ENCODE measurements at regions not wholly inside any gene's neighbourhood (a gene's known extent, or its start where the extent isn't known, plus 50 kb on each side); places are given as distances from the start of the nearest gene placed in this dataset.

DNA sequence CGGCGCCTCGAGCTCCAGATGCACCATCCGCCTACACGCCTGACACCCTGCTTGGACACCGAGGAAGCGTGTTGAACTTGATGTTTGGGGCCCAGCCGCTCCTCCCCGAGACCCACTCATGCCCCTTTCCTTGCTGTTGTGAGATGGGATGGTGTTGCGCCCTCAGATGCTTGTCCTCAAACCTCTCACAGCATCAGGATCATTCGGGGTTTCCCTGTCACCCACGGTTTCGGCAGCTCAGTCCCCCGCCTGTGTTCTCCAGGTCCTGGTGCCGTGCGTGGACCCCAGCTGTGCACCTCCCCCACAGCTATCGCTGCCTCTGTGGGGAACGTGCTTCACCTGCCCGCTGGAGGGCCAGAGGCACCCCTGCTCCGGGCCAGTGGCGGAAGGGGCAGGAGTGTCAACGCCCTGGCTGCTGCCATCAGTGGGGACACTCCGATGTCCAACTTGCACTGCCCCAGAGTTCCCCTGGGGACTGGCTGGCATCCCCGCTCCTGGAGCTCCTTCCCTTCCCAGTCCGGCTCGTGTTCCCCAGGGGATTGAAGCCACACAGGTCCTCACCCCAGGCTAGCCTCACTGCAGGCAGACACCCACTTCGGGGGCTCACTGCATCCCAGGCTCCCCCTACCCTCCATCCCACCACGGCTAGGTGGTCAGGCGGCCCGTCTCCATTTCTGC is 82.3 kb upstream of the ADRA2C start:
- Histone ChIP-seq H3K27ac (ENCODE audit: low read depth) (no peak overlapping the region), H3K4me3 (ENCODE audit: low read depth, low read length) (no peak overlapping the region), H3K4me1 (ENCODE audit: insufficient read depth) (no peaks in the 10 kb centered on the region), H3K36me3 (ENCODE audit: insufficient read depth) (no peaks in the 10 kb centered on the region)
- WGBS = 89% methylated on average over 30 of the region's 30 CpGs
- DNase-seq (ENCODE audit: extremely low spot score) = no peak

DNA sequence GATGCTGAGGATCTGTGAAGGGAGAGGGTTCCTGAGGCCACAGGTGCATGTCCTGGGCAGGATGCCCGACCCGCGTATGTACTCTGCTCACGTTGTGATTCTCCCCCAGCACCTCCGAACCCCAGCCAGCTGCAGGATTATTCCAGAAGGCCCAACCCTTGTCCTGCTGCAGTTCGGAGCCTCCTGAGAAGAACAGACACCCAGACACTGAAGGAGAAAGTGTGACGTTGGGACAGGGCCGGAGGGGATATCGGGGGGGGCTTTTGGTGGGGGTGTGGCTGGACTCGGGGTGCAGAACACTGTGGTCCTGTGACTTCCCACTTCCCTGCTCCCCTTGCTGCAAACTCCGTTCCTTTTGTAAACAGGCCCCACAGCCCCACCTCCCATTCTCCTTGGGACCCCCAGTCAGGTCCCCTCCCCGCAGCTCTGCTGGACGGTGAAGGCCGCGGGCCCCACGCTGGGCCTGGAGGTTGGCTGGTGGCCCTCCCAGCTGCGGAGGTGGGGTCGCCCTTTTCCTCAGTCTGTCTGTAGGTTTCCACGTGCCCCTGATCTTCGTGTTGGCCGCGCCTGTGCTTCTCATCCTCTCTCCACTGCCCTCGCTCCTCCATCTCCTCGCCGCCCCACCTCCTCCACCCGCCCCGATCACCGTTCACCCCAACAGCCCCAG is 83.0 kb upstream of the ADRA2C start:
- no peaks in the 10 kb centered on the region for H3K36me3 ChIP-seq (ENCODE audit: insufficient read depth)
- WGBS = 83% methylated on average over 28 of the region's 28 CpGs
- DNase-seq (ENCODE audit: extremely low spot score) = no peak
- no peak overlapping the region for H3K4me3 ChIP-seq (ENCODE audit: low read depth, low read length)
- H3K27ac ChIP-seq (ENCODE audit: low read depth) = no peak overlapping the region
- no peaks in the 10 kb centered on the region for H3K4me1 ChIP-seq (ENCODE audit: insufficient read depth)

DNA sequence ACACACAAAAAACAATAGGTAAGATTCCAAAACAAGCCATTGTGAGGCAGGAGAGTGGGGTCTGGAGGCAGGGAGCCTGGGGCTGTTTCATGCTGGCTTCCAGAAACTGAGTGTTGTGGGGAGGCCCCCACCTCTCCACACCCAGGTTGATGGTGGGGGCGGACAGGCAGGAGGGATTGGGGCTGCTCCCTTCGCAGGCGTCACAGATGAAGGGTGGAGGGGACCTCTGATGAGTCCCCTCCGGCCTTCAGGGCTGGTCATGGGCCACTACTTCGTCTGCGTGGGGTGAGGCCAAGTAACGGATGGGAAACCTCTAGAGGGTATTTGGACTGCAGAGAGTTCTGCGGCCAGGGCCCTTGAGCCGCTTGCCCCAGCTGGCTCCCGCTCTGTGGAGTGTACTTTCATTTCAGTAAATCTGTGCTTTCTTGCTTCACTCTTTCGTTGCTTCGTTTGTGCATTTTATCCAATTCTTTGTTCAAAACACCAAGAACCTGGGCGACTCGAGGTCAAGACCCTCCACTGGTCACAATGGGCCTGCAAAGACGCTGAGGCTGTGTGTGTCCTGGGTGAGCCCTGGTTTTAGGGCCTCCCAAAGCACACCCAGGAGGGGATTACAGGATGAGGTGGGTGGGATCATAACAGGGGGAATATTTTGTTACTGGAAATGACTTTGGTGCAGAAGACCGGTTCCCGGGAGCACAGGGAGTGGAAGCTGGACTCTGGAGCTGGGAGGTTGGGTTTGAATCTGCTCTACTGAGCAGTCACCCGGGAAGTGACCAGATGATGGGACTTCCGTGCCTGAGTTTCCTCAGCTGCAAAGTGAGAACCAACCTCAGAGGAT is 83.7 kb upstream of the ADRA2C start:
- Histone ChIP-seq H3K4me1 (ENCODE audit: insufficient read depth) (no peaks in the 10 kb centered on the region), H3K4me3 (ENCODE audit: low read depth, low read length) (no peak overlapping the region), H3K27ac (ENCODE audit: low read depth) (no peak overlapping the region), H3K36me3 (ENCODE audit: insufficient read depth) (no peaks in the 10 kb centered on the region)
- 88% methylated on average over 19 of the region's 19 CpGs for whole genome bisulfite sequencing
- DNase-seq (ENCODE audit: extremely low spot score) = no peak

DNA sequence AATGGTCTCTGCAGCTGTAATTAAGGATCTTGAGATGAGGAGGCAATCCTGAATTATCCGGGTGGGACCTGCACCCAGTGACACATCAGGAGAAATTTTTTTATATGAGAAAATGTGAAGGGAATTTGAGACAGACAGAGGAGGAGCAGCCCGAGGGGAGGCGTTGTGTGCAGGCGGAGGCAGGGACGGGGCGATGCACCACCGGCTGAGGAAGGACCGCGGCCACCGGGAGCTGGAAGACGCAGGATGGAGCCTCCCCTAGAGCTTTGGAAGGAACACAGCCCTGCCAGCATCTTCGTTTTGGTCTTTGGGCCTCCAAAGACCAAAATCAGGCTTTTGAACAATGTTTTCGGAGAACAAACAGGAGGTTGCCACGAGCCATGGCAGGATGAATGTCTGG is 85.0 kb upstream of the ADRA2C start:
- Histone ChIP-seq H3K36me3 (ENCODE audit: insufficient read depth) (no peaks in the 10 kb centered on the region), H3K4me1 (ENCODE audit: insufficient read depth) (no peaks in the 10 kb centered on the region), H3K4me3 (ENCODE audit: low read depth, low read length) (no peak overlapping the region), H3K27ac (ENCODE audit: low read depth) (no peak overlapping the region)
- WGBS = 87% methylated on average over 14 of the region's 14 CpGs
- DNase-seq (ENCODE audit: extremely low spot score) = no peak

DNA sequence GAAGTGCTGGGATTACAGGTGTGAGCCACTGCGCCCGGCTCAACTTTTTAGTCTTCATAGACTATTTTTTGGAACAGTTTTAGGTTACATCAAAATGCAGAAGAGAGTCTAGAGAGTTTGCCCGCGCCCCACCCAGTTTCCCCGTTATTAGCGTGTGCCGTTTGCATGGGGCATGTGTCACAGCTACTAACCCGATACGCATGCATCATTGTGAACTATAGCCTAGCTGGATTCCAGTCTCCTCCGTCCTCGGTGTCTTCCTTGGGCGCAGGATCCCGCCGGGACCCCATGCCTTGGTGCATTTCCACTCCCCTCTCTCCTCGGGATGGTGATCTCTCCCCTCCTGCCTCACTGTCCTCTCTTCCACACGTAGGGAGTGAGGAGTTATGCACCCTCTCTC is 85.5 kb upstream of the ADRA2C start:
- H3K36me3 ChIP-seq (ENCODE audit: insufficient read depth) = no peaks in the 10 kb centered on the region
- WGBS = 89% methylated on average over 16 of the region's 16 CpGs
- DNase-seq (ENCODE audit: extremely low spot score) = no peak
- no peaks in the 10 kb centered on the region for H3K4me1 ChIP-seq (ENCODE audit: insufficient read depth)
- H3K4me3 ChIP-seq (ENCODE audit: low read depth, low read length) = no peak overlapping the region
- H3K27ac ChIP-seq (ENCODE audit: low read depth) = no peak overlapping the region

DNA sequence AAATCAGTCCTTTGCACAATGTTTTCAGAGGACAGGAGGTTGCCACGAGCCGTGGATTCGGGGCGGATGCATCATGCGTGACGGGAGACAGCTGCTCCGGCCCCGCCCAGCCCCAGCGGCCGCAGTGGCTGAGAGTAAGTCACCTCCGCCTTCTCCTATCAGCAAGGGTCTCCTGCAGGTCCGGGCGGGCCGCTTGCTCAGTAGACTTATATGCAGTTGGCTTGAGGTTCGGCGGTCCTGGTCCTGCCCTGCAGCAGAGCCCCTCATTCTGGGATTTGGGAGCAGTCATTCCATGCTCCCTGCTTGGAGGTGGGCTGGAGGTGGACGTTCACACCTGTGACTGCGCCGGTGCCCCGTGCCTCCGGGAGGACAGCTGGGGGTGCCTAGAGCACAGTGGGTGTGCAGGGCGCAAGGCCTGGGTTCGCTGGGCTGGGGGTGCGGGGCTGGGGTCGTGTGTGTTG is 86.3 kb upstream of the ADRA2C start:
- Histone ChIP-seq H3K4me3 (ENCODE audit: low read depth, low read length) (no peak overlapping the region), H3K27ac (ENCODE audit: low read depth) (no peak overlapping the region), H3K4me1 (ENCODE audit: insufficient read depth) (no peaks in the 10 kb centered on the region), H3K36me3 (ENCODE audit: insufficient read depth) (no peaks in the 10 kb centered on the region)
- 61% methylated on average over 25 of the region's 25 CpGs for WGBS
- no peak for DNase-seq (ENCODE audit: extremely low spot score)

DNA sequence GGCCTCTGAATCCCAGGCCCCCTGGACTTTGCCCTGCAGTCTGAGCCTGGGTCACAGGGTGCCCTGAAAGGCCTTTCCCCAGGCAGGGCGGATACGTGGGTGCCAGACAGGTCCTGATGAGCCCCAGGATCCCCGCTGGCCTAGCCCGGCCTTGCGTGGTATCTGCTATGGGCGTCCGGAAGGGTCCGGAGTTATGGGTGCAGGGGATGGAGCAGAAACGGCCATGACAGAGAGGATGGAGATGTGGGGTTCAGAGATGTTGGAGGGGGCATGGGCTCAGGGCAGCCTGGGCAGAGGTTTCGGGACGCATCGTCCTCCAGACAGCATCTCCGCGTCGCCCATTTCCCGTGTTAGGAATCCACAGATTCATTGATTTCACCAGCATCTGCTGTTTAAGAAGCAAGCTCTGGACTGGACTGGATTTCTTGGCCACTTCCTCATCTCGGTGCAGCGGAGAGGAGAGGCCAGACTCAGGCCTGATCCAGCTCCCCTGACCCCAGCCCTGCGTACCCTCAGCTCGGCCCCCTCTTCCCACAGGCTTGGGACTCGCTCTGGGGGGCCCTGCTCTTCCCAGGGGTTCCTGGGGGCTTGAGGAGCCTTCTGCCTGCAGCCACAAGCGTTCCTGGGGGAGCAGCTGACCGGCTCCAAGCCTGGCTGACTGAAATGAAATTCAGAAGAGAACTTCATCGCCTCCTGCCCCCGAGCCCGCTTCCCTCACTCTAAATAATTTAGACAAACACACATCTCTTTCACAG is 86.9 kb upstream of the ADRA2C start:
- 76% methylated on average over 26 of the region's 26 CpGs for WGBS
- no peak for DNase-seq (ENCODE audit: extremely low spot score)
- no peaks in the 10 kb centered on the region for H3K4me1 ChIP-seq (ENCODE audit: insufficient read depth)
- H3K27ac ChIP-seq (ENCODE audit: low read depth) = no peak overlapping the region
- no peak overlapping the region for H3K4me3 ChIP-seq (ENCODE audit: low read depth, low read length)
- no peaks in the 10 kb centered on the region for H3K36me3 ChIP-seq (ENCODE audit: insufficient read depth)

DNA sequence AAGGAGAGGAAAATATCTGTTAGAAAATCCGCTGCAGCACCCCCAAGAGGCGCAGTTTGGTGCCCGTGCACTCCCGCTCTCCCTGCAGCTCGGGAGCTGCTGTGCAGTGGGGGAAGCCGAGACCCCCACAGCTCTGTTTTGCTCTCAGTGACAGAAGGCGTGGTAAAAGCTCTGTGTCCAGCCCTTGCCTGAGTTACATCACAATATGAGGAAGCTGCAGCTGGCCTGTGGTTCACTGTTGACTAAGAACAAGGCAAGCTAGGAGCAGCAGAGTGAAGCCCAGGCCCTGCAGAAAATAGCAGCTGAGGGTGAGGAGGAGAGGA is 88.5 kb upstream of the ADRA2C start:
- WGBS = 37% methylated on average over 7 of the region's 7 CpGs
- no peak overlapping the region for H3K4me3 ChIP-seq (ENCODE audit: low read depth, low read length)
- H3K27ac ChIP-seq (ENCODE audit: low read depth) = no peak overlapping the region
- no peak for DNase-seq (ENCODE audit: extremely low spot score)
- no peaks in the 10 kb centered on the region for H3K36me3 ChIP-seq (ENCODE audit: insufficient read depth)
- no peaks in the 10 kb centered on the region for H3K4me1 ChIP-seq (ENCODE audit: insufficient read depth)

DNA sequence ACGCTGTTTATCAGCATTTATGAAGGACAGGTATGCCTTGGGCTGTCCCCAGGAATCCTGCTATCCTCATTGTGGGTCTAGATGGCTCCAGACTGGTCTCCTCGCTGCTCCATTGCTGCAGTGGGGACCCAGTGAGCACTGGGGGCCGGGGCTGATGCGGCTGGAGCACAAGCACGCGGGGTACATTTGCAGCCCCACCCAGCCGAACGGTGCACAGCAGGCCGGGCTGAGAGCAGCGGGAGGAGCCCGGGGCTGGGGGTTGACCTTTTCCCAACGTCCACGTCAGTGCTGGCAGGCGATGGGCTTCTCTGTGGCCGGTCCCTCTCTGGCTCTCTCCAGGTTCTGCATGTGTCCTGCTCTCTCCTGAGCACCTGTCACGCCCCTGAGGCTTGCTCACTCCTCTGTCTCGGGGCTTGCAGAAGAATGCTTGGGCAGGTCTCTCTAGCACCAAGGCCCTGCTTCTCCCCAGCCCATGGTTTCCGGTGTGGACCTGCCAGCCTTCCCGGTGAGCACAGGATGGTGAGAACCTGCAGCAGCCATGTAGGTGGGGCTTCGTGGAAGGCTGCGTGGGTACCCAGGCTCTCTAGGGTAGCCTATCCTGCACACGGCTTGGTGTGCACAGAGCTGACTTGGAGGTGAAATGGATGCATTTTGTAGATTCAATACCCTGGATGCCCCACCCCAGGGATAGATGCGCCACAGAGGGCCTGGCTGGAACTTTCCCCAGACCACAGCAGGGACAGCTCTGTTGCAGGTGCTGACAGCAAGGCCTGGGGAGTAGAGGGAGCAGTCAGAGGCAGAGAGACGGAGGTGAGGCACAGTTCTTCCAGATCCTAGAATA is 89.1 kb upstream of the ADRA2C start:
- no peaks in the 10 kb centered on the region for H3K4me1 ChIP-seq (ENCODE audit: insufficient read depth)
- no peaks in the 10 kb centered on the region for H3K36me3 ChIP-seq (ENCODE audit: insufficient read depth)
- WGBS = 65% methylated on average over 24 of the region's 24 CpGs
- no peak overlapping the region for H3K27ac ChIP-seq (ENCODE audit: low read depth)
- no peak for DNase-seq (ENCODE audit: extremely low spot score)
- H3K4me3 ChIP-seq (ENCODE audit: low read depth, low read length) = no peak overlapping the region

DNA sequence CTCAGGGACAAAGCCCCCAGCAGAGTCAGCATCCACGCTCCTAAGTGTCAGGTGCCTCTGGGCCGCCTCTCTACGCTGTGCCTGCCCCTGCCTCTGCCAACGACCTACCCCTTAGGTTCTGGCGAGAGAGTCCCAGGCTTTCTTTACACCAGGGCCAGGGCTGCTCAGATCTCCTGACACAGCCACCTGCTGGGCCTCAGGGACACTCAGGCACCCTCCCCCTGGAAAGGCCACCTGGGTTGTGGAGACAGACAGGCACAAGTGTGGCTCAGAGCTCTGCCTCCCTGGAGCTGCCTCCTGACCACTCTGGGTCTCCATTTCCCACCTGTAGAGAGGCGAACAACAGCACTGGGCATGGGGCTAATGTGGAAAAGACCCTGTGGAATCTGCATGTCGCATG is 90.0 kb upstream of the ADRA2C start:
- no peak for DNase-seq (ENCODE audit: extremely low spot score)

DNA sequence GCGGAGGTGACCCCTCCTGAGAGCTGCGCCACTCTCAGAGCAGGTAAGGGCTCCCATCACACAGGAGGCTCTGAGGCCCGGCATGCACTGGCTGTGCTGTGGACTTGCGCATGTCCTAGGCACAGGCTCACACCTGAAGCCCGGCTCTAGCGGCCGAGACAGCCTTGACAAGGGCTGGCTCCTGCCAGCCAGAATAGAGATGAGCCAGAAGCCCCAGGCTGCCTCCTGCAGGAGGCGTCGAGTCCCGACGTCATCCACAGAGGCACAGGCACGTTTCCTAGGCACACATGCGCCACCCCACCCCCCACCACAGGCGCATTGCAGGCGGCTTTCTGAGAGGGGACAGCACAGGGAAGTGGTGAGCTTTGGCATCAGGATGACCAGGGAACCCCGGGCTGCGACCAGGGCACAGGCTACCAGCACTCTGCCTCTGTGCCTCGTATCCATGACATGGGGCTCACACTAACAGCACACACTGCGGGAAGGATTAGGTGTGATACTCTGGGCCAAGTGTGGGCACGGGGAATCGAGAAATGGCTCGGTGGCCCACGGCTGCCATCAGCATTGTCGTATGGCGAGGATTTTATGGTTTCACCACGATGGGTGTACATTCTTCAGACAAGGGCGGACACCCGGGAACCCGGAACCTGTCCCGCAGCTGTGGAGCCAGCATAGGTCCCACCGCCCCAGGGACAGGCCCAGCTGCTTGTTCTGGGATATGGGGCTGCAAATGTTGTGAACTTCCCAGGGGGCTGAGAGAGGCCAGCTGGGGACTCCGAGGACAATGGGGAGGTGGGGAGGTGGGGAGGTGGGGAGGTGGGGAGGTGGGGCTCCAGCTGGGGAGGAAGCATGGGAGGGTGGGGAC is 90.7 kb upstream of the ADRA2C start:
- no peak for DNase-seq (ENCODE audit: extremely low spot score)
- H3K27ac ChIP-seq (ENCODE audit: low read depth) = no peak overlapping the region
- H3K36me3 ChIP-seq (ENCODE audit: insufficient read depth) = no peaks in the 10 kb centered on the region
- no peak overlapping the region for H3K4me3 ChIP-seq (ENCODE audit: low read depth, low read length)
- no peaks in the 10 kb centered on the region for H3K4me1 ChIP-seq (ENCODE audit: insufficient read depth)
- 77% methylated on average over 32 of the region's 32 CpGs for WGBS

More for the DNA sequence above, 90.0 kb upstream of the ADRA2C start:
- no peaks in the 10 kb centered on the region for H3K4me1 ChIP-seq (ENCODE audit: insufficient read depth)
- no peaks in the 10 kb centered on the region for H3K36me3 ChIP-seq (ENCODE audit: insufficient read depth)
- WGBS = 90% methylated on average over 7 of the region's 7 CpGs
- H3K4me3 ChIP-seq (ENCODE audit: low read depth, low read length) = no peak overlapping the region
- no peak overlapping the region for H3K27ac ChIP-seq (ENCODE audit: low read depth)

DNA sequence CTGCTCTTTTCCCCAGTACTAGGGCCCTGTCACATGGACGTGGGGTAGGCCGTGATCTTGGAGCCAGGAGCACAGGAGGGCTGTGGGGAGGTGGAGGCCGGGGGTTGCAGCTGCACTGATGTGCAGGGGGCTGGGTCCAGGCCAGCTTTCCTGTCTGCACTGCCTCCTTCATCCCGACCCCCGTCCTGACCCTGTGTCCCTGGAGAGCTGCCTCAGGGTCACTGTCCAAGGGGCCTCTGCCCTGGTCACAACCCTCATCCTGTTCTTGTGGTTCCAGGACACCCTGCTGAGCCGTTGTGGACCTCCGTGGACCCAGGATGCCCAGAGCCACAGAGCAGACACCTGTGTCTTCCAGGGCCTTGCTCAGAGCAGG is 91.7 kb upstream of the ADRA2C start:
- H3K27ac ChIP-seq (ENCODE audit: low read depth) = no peak overlapping the region
- no peak for DNase-seq (ENCODE audit: extremely low spot score)

More for the DNA sequence above, 91.7 kb upstream of the ADRA2C start:
- Histone ChIP-seq H3K36me3 (ENCODE audit: insufficient read depth) (no peaks in the 10 kb centered on the region), H3K4me1 (ENCODE audit: insufficient read depth) (no peaks in the 10 kb centered on the region), H3K4me3 (ENCODE audit: low read depth, low read length) (no peak overlapping the region)
- 72% methylated on average over 7 of the region's 7 CpGs for WGBS

Data from urinary bladder (tissue), 3 donors.